Activated CD4-positive, CD25-positive, alpha-beta regulatory T cell treated with anti-CD3 and anti-CD28 coated beads, Interleukin-2, amount 50 U/mL, for 72 hours (primary cell): ENCODE measurements at regions not wholly inside any gene's neighbourhood (a gene's known extent, or its start where the extent isn't known, plus 50 kb on each side); places are given as distances from the start of the nearest gene placed in this dataset.

Experiments used
- DNase-seq: peaks from one replicate; pipeline ENCODE4 v3.0.0; 2021

GRCh38 chr9:79301085-79301484, 270.7 kb upstream of the TLE4 start:
- no peak for DNase-seq

GRCh38 chr9:79301551-79302391, 270.0 kb upstream of the TLE4 start:
- DNase-seq = no peak

GRCh38 chr9:79302569-79302968, 269.2 kb upstream of the TLE4 start:
- no peak for DNase-seq

- no peak for DNase-seq
Observed at GRCh38 chr9:79308012-79308411, 263.8 kb upstream of the TLE4 start.

GRCh38 chr9:79312686-79313421, 258.9 kb upstream of the TLE4 start:
- no peak for DNase-seq

GRCh38 chr9:79325501-79325900, 246.3 kb upstream of the TLE4 start:
- DNase-seq = no peak

GRCh38 chr9:79329861-79330260, 241.9 kb upstream of the TLE4 start:
- DNase-seq = no peak

- DNase-seq = no peak
Observed at GRCh38 chr9:79334001-79334400, 237.8 kb upstream of the TLE4 start.

- no peak for DNase-seq
Observed at GRCh38 chr9:79334711-79335110, 237.1 kb upstream of the TLE4 start.

- no peak for DNase-seq
Observed at GRCh38 chr9:79335987-79336386, 235.8 kb upstream of the TLE4 start.

GRCh38 chr9:79341561-79341960, 230.2 kb upstream of the TLE4 start:
- DNase-seq = no peak

GRCh38 chr9:79346350-79347020, 225.3 kb upstream of the TLE4 start:
- no peak for DNase-seq

- DNase-seq = no peak
Observed at GRCh38 chr9:79352322-79352721, 219.4 kb upstream of the TLE4 start.

- no peak for DNase-seq
Observed at GRCh38 chr9:79353856-79354520, 217.8 kb upstream of the TLE4 start.

GRCh38 chr9:79357194-79357593, 214.6 kb upstream of the TLE4 start:
- DNase-seq = no peak

- no peak for DNase-seq
Observed at GRCh38 chr9:79357616-79358015, 214.1 kb upstream of the TLE4 start.

GRCh38 chr9:79360387-79361347, 211.1 kb upstream of the TLE4 start:
- DNase-seq = no peak

- no peak for DNase-seq
Observed at GRCh38 chr9:79362100-79363081, 209.4 kb upstream of the TLE4 start.

- DNase-seq = no peak
Observed at GRCh38 chr9:79369676-79370075, 202.1 kb upstream of the TLE4 start.

- no peak for DNase-seq
Observed at GRCh38 chr9:79371301-79371700, 200.5 kb upstream of the TLE4 start.
